ENCODE measurements at regions not wholly inside any gene's neighbourhood (a gene's known extent, or its start where the extent isn't known, plus 50 kb on each side); places are given as distances from the start of the nearest gene placed in this dataset.
"Not testable (repeated sequence)": the region's sequence is repeated elsewhere in the genome, so short reads cannot be mapped to it uniquely, and the experiment has no call there.

DNA sequence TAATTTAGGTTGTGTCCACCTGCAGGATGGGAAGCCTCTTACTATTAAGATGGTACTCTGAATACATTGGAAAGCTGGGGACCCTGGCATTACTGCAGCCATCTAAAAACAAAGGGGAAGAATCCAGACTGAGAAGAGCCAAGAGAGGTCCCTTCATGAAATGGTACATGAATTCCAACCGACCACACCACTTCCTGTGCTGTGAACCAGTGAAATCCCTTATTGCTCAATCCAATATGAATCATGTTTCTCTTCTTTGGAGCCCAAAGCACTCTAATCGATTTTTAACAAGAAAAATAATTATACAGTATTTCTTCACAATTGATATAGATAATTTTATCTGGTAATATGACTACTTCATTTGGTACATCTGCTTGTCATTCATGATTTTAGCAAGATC is 479.7 kb upstream of the RAB6C start:
- TF ChIP-seq, protein P1, sequence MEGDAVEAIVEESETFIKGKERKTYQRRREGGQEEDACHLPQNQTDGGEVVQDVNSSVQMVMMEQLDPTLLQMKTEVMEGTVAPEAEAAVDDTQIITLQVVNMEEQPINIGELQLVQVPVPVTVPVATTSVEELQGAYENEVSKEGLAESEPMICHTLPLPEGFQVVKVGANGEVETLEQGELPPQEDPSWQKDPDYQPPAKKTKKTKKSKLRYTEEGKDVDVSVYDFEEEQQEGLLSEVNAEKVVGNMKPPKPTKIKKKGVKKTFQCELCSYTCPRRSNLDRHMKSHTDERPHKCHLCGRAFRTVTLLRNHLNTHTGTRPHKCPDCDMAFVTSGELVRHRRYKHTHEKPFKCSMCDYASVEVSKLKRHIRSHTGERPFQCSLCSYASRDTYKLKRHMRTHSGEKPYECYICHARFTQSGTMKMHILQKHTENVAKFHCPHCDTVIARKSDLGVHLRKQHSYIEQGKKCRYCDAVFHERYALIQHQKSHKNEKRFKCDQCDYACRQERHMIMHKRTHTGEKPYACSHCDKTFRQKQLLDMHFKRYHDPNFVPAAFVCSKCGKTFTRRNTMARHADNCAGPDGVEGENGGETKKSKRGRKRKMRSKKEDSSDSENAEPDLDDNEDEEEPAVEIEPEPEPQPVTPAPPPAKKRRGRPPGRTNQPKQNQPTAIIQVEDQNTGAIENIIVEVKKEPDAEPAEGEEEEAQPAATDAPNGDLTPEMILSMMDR (IDR thresholded peaks at IDR 0.05; ENCODE audit: control insufficient read depth, insufficient read depth, low read depth, low read length, missing control alignments): no peak
- H3K4me3 ChIP-seq (ENCODE audit: control insufficient read depth, low read depth, low read length): no peak overlapping the region
- no peak for DNase-seq (ENCODE audit: low read depth)

DNA sequence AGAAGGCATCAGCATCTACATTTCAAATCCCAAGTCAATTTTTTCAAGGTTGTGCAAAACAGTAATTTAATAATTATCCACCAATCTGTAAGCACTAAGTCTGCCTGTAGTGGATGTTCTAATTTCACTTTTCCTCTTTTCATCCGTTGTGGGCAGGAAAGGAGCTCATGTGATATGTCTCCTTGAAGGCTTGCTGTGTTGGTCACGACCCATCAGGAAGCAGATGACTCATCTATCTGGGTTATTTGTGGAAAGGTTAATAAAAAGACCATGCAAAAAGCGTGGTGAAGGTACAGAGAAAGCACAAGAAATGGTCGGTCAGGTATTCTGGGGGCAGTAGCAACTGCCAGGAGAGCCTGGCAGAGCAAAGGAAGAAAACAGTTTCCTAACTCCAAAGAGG is 476.7 kb upstream of the RAB6C start:
- TF ChIP-seq, protein P1 (IDR thresholded peaks at IDR 0.05; ENCODE audit: control insufficient read depth, insufficient read depth, low read depth, low read length, missing control alignments): no peak
- DNase-seq (ENCODE audit: low read depth): no peak
- no peak overlapping the region for H3K4me3 ChIP-seq (ENCODE audit: control insufficient read depth, low read depth, low read length)

DNA sequence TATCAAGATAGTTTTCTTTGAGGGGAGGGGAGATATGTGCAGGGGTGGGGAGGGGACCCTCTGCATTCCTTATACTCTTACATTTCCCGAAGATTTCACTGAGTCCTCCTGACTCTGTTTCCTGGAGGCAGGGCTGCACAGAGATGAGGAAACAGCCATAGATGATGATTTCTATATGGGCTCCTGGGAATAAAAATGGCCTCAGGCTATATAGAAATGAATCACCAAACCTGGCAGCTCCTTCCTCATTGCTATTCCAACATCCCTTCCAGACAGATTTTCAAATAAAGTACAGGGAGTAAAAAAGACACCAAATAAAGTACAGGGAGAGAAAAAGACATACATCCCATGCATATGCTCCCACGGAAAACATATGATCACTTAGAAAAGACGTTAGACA is 474.8 kb upstream of the RAB6C start:
- TF ChIP-seq, protein P1 (IDR thresholded peaks at IDR 0.05; ENCODE audit: control insufficient read depth, insufficient read depth, low read depth, low read length, missing control alignments): no peak
- DNase-seq (ENCODE audit: low read depth): no peak
- no peak overlapping the region for H3K4me3 ChIP-seq (ENCODE audit: control insufficient read depth, low read depth, low read length)

DNA sequence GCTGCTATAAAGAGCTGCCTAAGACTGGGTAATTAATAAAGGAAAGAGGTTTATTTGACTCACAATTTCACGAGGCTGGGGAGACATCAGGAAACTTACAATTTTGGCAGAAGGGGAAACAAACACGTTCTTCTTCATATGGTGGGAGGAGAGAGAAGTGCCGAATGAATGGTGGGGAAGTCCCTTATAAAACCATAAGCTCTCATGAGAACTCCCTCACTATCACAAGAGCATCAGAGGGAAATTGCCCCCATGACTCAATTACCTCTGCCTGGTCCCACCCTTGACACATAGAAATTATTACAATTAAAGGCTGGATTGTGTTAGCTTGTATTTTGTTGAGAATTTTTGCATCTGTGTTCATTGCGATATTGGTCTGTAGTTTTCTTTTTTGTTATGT is 460.5 kb upstream of the RAB6C start:
- TF ChIP-seq, protein P1 (IDR thresholded peaks at IDR 0.05; ENCODE audit: control insufficient read depth, insufficient read depth, low read depth, low read length, missing control alignments): no peak
- no peak overlapping the region for H3K4me3 ChIP-seq (ENCODE audit: control insufficient read depth, low read depth, low read length)
- DNase-seq (ENCODE audit: low read depth): no peak

DNA sequence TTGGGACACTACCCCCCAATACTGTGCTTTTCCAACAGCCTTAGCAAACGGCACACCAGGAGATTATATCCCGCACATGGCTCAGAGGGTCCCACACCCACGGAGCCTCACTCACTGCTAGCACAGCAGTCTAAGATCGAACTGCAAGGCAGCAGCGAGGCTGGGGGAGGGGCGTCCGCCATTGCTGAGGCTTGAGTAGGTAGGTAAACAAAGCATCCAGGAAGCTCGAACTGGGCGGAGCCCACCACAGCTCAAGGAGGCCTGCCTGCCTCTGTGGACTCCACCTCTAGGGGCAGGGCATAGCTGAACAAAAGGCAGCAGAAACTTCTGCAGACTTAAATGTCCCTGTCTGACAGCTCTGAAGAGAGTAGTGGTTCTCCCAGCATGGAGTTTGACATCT is 447.3 kb upstream of the RAB6C start:
- DNase-seq (ENCODE audit: low read depth); H3K4me3 ChIP-seq (ENCODE audit: control insufficient read depth, low read depth, low read length): not testable (repeated sequence)

DNA sequence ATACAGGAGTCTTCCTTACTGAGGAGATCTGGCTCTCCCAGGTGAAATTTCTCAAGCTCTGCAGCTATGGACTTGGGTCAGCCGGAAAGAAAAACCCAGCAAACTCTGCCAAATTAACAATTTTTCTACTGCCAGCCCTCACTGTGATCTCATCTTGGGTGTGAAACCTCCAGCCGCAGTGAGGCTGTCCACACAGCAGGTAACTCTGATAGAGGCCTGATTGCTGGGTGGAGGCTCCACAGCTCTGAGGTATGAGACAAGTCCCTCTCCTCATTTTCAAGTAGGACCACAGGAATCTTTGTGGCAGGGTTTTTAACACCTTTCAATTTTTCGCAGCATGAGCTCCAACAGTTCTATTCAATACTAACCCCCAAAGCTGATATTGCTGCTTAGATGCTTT is 430.6 kb upstream of the RAB6C start:
- no peak overlapping the region for H3K4me3 ChIP-seq (ENCODE audit: control insufficient read depth, low read depth, low read length)
- DNase-seq (ENCODE audit: low read depth): no peak
- TF ChIP-seq, protein P1 (IDR thresholded peaks at IDR 0.05; ENCODE audit: control insufficient read depth, insufficient read depth, low read depth, low read length, missing control alignments): no peak

DNA sequence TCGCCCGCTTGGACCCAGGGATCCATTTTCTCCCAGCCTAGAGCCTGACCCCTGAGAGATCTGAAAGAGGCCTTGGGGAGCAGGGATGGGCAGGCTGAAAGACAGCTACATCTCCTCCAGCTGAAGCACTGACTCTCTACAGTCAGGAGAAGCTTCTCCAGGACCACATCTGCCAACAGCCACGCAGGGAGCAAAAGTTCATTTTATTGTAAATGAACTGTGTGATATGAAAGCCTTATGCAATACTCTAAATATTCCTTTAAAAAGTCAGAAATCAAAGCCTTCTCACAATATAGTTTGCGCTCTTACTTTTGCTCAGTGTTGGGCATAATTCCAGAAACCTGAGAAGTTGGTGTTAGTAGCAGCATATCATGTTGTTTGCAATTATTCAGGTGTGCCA is 428.9 kb upstream of the RAB6C start:
- no peak overlapping the region for H3K4me3 ChIP-seq (ENCODE audit: control insufficient read depth, low read depth, low read length)
- TF ChIP-seq, protein P1 (IDR thresholded peaks at IDR 0.05; ENCODE audit: control insufficient read depth, insufficient read depth, low read depth, low read length, missing control alignments): no peak
- no peak for DNase-seq (ENCODE audit: low read depth)
